MM.1S (cell line): ENCODE measurements at regions not wholly inside any gene's neighbourhood (a gene's known extent, or its start where the extent isn't known, plus 50 kb on each side); places are given as distances from the start of the nearest gene placed in this dataset.

Source experiments
- DNase-seq: peaks from one replicate; pipeline ENCODE4 v3.0.0-alpha.2; 2015
- H2AFZ ChIP-seq: fragments of 300-600 bp; sonication (generic); 2 replicates; pipeline ENCODE4 v1.6.0; 2016; ENCODE audit warnings: antibody characterized with exemption, low read length
- H3F3A ChIP-seq: fragments of 300-600 bp; sonication (generic); 2 replicates; pipeline ENCODE4 v1.6.1; 2016; ENCODE audit warnings: mild to moderate bottlenecking, antibody characterized with exemption, low read length, moderate library complexity, mixed read lengths; ENCODE audit not compliant: insufficient read depth
- H3K27ac ChIP-seq: fragments of 300-600 bp; sonication (generic); 2 replicates; pipeline ENCODE4 v1.5.1; 2016; ENCODE audit warnings: mild to moderate bottlenecking, low read length
- H3K27me3 ChIP-seq: fragments of 300-600 bp; sonication (generic); replicated peaks from 2 replicates; pipeline ENCODE4 v1.6.0; 2016; ENCODE audit warnings: low read length; ENCODE audit not compliant: insufficient read depth
- H3K36me3 ChIP-seq: fragments of 300-600 bp; sonication (generic); replicated peaks from 2 replicates; pipeline ENCODE4 v1.6.1; 2016; ENCODE audit warnings: mild to moderate bottlenecking, low read length, mixed read lengths; ENCODE audit not compliant: insufficient read depth
- H3K4me1 ChIP-seq: fragments of 300-600 bp; sonication (generic); 2 replicates; pipeline ENCODE4 v1.6.1; 2016; ENCODE audit warnings: low read length, mixed read lengths
- H3K4me2 ChIP-seq: fragments of 300-600 bp; sonication (generic); 2 replicates; pipeline ENCODE4 v1.6.0; 2016; ENCODE audit warnings: low read depth, low read length
- H3K4me3 ChIP-seq: fragments of 300-600 bp; sonication (generic); 2 replicates; pipeline ENCODE4 v1.5.1; 2016; ENCODE audit warnings: low read length, mixed read lengths
- H3K79me2 ChIP-seq: fragments of 300-600 bp; sonication (generic); 2 replicates; pipeline ENCODE4 v1.6.1; 2016; ENCODE audit warnings: mixed run types, low read length, mixed read lengths
- H3K9ac ChIP-seq: fragments of 300-600 bp; sonication (generic); 2 replicates; pipeline ENCODE4 v1.6.1; 2016; ENCODE audit warnings: low read length, mixed read lengths
- H3K9me2 ChIP-seq: fragments of 300-600 bp; sonication (generic); replicated peaks from 2 replicates; pipeline ENCODE4 v1.6.1; 2016; ENCODE audit warnings: mild to moderate bottlenecking, low read length, mixed read lengths; ENCODE audit not compliant: insufficient read depth
- H3K9me3 ChIP-seq: fragments of 300-600 bp; sonication (generic); replicated peaks from 2 replicates; pipeline ENCODE4 v1.6.1; 2016; ENCODE audit warnings: mild to moderate bottlenecking, low read length, mixed read lengths; ENCODE audit not compliant: insufficient read depth
- H4K20me1 ChIP-seq: fragments of 300-600 bp; sonication (generic); 2 replicates; pipeline ENCODE4 v1.6.1; 2016; ENCODE audit warnings: mild to moderate bottlenecking, low read length, moderate library complexity, mixed read lengths; ENCODE audit not compliant: insufficient read depth
- EZH2 ChIP-seq: fragments of 300-600 bp; sonication (generic); optimal IDR thresholded peaks from 2 replicates; pipeline ENCODE3; 2017; ENCODE audit warnings: low read depth, mild to moderate bottlenecking, antibody characterized with exemption, low read length, mixed read lengths
- EZH2phosphoT487 ChIP-seq: fragments of 300-600 bp; sonication (generic); IDR thresholded peaks from 2 replicates; pipeline ENCODE4 v1.6.1; 2018; ENCODE audit warnings: antibody characterized with exemption, low read length
- TF ChIP-seq, protein P1 (sequence below): fragments of 300-600 bp; sonication (generic); IDR thresholded peaks from 2 replicates; pipeline ENCODE4 v1.5.1; 2016; ENCODE audit warnings: antibody characterized with exemption, low read length, mixed read lengths

GRCh38 chr10:10667466-10667865 is 350.2 kb upstream of the CELF2 start:
- Histone ChIP-seq H3K4me1 (no peaks in the 10 kb centered on the region), H4K20me1 (no peaks in the 10 kb centered on the region), H3K27ac (no peak overlapping the region), H3K79me2 (no peaks in the 10 kb centered on the region), H3K9ac (no peak overlapping the region), H2AFZ (no peak overlapping the region), H3K27me3 (no peaks in the 10 kb centered on the region), H3K4me3 (no peak overlapping the region), H3K36me3 (no peaks in the 10 kb centered on the region), H3K9me2 (no peaks in the 10 kb centered on the region), H3F3A (no peaks in the 10 kb centered on the region), H3K9me3 (no peaks in the 10 kb centered on the region), H3K4me2 (no peak overlapping the region)
- TF ChIP-seq EZH2phosphoT487 (no peak), EZH2 (no peak)
- TF ChIP-seq, protein P1, sequence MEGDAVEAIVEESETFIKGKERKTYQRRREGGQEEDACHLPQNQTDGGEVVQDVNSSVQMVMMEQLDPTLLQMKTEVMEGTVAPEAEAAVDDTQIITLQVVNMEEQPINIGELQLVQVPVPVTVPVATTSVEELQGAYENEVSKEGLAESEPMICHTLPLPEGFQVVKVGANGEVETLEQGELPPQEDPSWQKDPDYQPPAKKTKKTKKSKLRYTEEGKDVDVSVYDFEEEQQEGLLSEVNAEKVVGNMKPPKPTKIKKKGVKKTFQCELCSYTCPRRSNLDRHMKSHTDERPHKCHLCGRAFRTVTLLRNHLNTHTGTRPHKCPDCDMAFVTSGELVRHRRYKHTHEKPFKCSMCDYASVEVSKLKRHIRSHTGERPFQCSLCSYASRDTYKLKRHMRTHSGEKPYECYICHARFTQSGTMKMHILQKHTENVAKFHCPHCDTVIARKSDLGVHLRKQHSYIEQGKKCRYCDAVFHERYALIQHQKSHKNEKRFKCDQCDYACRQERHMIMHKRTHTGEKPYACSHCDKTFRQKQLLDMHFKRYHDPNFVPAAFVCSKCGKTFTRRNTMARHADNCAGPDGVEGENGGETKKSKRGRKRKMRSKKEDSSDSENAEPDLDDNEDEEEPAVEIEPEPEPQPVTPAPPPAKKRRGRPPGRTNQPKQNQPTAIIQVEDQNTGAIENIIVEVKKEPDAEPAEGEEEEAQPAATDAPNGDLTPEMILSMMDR = no peak
- no peak for DNase-seq

DNA sequence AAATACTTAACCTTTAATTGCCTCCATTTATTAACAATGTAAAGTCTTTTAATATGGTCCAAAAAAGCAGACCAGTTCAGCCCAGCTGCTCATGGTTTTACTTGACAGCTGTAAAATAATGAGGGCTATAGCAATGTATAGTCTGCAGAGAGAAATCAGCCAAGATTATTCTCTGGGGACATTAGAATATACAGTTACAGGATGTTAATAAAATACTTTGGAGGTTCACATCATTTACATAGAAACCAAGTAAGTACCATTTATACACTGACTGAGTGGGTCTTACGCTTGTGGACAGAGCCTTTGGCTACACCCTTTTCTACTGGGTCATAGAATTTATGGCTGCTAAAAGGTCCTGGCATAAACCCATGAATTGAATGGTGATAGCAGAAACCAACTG is 340.7 kb upstream of the CELF2 start:
- TF ChIP-seq, protein P1 = no peak
- TF ChIP-seq EZH2phosphoT487 = no peak
- Histone ChIP-seq H3K27me3 (no peaks in the 10 kb centered on the region), H3K79me2 (no peaks in the 10 kb centered on the region), H3K4me3 (no peak overlapping the region), H2AFZ (no peak overlapping the region), H3K36me3 (no peaks in the 10 kb centered on the region), H3K9me2 (no peaks in the 10 kb centered on the region), H3K27ac (no peak overlapping the region), H3K9ac (no peak overlapping the region), H3K9me3 (no peaks in the 10 kb centered on the region), H3K4me2 (no peak overlapping the region), H4K20me1 (no peaks in the 10 kb centered on the region), H3F3A (no peaks in the 10 kb centered on the region), H3K4me1 (peaks cover 18% of the 10 kb centered on the region)
- no peak for DNase-seq

DNA sequence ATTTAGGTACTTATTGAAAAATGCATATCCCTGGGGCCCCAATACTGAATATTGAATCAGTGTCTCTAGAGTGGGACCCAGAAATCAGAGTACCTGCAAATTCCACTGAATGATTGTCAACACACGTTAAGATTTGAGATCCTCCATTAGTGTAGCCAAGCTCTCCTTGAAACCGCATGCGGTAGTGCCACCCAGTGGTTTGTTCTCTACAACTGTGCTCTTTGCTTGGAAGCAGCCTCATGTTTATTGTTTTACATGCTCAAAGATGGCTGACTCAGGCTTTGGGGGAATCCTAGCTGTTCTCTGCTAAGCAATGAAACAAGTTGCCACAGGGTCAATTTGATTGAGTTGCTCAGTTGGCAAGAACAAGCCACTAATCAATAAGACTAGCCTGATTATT is 340.2 kb upstream of the CELF2 start:
- Histone ChIP-seq H2AFZ (peak overlapping the region; percentile 20; the same call in 1 of the 2 replicates), H3K9me3 (no peaks in the 10 kb centered on the region), H3K4me2 (no peak overlapping the region), H3K36me3 (no peaks in the 10 kb centered on the region), H3K4me3 (no peak overlapping the region), H4K20me1 (no peaks in the 10 kb centered on the region), H3K9ac (no peak overlapping the region), H3K9me2 (no peaks in the 10 kb centered on the region), H3K27ac (no peak overlapping the region), H3K79me2 (no peaks in the 10 kb centered on the region), H3F3A (no peaks in the 10 kb centered on the region), H3K4me1 (peaks cover 18% of the 10 kb centered on the region), H3K27me3 (no peaks in the 10 kb centered on the region)
- peak; percentile 67 for DNase-seq
- TF ChIP-seq EZH2phosphoT487 = no peak
- no peak for TF ChIP-seq EZH2
- TF ChIP-seq, protein P1 = peak; percentile 54
